HT1080 (cell line): ENCODE measurements at regions not wholly inside any gene's neighbourhood (a gene's known extent, or its start where the extent isn't known, plus 50 kb on each side); places are given as distances from the start of the nearest gene placed in this dataset.
A peak's percentile ranks its signal among the peaks of the same experiment; 100 is the strongest.

Source experiments
- DNase-seq: peaks from one replicate; pipeline ENCODE4 v3.0.0-alpha.2; 2015; ENCODE audit warnings: low read depth

GRCh38 chr4:141783770-141784169 lies 147.4 kb downstream of the IL15 start:
- no peak for DNase-seq

DNA sequence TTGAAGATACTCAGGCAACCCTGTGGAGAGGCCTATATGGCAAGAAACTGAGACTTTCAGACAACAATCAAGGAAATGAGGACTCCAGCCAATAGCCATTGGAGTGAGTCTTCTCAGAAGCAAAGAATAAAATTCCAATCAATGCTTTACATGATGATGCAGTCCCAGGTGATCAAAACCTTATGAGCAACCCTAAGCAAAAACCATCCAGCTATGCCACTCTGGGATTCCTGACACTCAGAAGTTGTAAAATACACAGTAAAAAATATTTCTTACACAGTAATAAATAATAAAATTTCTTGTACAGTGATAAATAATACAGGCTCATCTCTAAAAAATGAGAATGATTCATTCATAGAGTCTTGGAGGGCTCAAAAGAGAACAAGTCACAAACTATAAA lies 150.6 kb downstream of the IL15 start:
- DNase-seq: no peak

GRCh38 chr4:141788169-141788915 lies 152.0 kb downstream of the IL15 start:
- no peak for DNase-seq

DNA sequence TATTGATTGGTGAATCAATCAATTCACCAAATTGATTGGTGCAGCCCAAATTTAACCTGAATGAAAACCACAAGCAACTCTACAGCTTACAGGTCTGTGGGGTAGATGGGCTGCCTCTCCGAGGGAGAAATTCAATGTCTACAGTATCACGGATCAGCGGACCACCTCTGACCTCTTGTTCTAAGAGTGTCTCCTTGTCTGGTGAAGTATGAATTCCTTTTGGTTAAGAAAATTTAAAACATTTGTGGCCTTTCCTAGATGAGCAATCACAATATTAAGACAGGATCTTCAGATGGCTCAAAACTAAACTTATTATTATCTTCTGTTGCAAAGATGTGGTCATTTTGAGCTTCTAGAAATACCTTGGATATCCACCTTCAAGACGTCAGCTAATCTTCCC lies 153.3 kb downstream of the IL15 start:
- DNase-seq: no peak

GRCh38 chr4:141792164-141792563 lies 155.8 kb downstream of the IL15 start:
- DNase-seq: no peak

DNA sequence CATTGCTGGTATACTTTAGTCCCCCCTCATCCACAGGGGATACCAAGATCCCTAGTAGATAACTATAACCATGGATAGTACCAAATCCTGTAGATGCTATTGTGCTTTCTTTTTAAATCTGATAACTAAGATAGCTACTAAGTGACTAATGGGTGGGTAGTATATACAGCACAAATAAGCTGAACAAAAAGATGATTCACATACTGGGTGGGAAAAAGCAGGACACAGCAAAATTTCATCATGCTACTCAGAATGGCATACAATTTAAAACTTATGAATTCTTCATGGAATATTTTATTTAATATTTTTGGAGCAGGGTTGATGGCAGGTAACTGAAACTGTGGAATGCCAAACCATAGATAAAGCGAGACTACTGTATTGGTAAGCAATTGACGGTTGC lies 161.6 kb downstream of the IL15 start:
- DNase-seq: peak; percentile 10

GRCh38 chr4:141801558-141801957 lies 165.2 kb downstream of the IL15 start:
- DNase-seq: no peak

GRCh38 chr4:141802333-141802732 lies 165.9 kb downstream of the IL15 start:
- peak; percentile 61 for DNase-seq

DNA sequence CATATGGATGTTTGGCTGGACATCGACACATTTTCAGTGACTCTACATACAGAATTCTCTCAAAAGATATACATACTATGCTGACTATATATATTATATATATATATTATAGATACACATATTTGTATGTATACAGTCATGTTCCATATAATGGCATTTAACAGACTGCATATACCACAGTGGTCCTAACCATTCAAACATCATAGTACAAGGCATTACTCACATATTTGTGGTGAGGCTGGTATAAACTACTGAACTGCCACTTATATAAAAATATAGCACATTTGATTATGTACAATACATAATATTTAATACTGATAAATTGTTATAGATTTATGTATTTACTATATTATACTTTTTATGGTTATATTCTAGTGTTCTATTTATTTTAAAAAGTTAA lies 168.5 kb downstream of the IL15 start:
- no peak for DNase-seq

GRCh38 chr4:141807103-141807891 lies 170.9 kb downstream of the IL15 start:
- DNase-seq: peak; percentile 68

GRCh38 chr4:141810038-141810711 lies 173.8 kb downstream of the IL15 start:
- no peak for DNase-seq

- DNase-seq: no peak
These were observed 174.5 kb downstream of the IL15 start for GRCh38 chr4:141810712-141811375.

GRCh38 chr4:141812158-141812557 lies 175.8 kb downstream of the IL15 start:
- DNase-seq: no peak

- no peak for DNase-seq
These were observed 178.1 kb downstream of the IL15 start for GRCh38 chr4:141814499-141814898.

- no peak for DNase-seq
These were observed 179.3 kb downstream of the IL15 start for GRCh38 chr4:141815646-141816045.

DNA sequence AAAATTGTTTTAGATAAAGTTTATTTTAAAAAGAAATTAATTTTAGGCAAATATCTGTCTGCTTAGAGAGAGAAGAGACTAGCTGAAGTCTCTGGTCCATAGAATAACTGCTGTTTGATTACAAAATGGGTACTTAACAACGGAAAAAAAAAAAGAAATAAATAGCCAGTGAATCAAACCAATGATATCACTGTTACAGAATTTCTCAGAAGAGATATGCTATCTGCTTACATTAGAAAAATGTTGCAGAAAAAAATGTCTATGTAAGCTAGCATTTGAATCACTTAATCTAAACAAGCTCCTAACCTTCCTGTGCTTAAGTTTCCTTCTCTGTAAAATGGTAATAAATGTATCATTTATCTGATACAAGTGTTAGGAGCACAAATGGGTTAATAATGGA lies 189.9 kb downstream of the IL15 start:
- no peak for DNase-seq

GRCh38 chr4:141833209-141833608 lies 196.8 kb downstream of the IL15 start:
- DNase-seq: no peak

- DNase-seq: no peak
These were observed 204.1 kb downstream of the IL15 start for GRCh38 chr4:141840299-141840986.

GRCh38 chr4:141843136-141843535 lies 206.8 kb downstream of the IL15 start:
- no peak for DNase-seq

- no peak for DNase-seq
These were observed 209.5 kb downstream of the IL15 start for GRCh38 chr4:141845901-141846300.

- DNase-seq: no peak
These were observed 213.0 kb downstream of the IL15 start for GRCh38 chr4:141849367-141849766.
